ENCODE measurements at regions not wholly inside any gene's neighbourhood (a gene's known extent, or its start where the extent isn't known, plus 50 kb on each side); places are given as distances from the start of the nearest gene placed in this dataset.
A peak's percentile ranks its signal among the peaks of the same experiment; 100 is the strongest.
"Not testable (repeated sequence)": the region's sequence is repeated elsewhere in the genome, so short reads cannot be mapped to it uniquely, and the experiment has no call there.

- not testable (repeated sequence) for H3K4me3 Mint-ChIP-seq; H3K4me1 Mint-ChIP-seq (ENCODE audit: low read depth in 2 of 2); H3K27ac Mint-ChIP-seq; DNase-seq (ENCODE audit: low spot score); ATAC-seq; H3K27me3 Mint-ChIP-seq
- peaks cover 13% of the 10 kb centered on the region for H3K36me3 Mint-ChIP-seq
- peaks cover 15% of the 10 kb centered on the region for H3K9me3 Mint-ChIP-seq
These were observed 1697.1 kb upstream of the C9orf72 start for GRCh38 chr9:29270400-29270799.

- Mint-ChIP-seq H3K27ac (no peak overlapping the region), H3K4me1 (ENCODE audit: low read depth in 2 of 2) (no peaks in the 10 kb centered on the region), H3K27me3 (no peaks in the 10 kb centered on the region), H3K4me3 (no peak overlapping the region), H3K9me3 (peaks cover 15% of the 10 kb centered on the region), H3K36me3 (no peaks in the 10 kb centered on the region)
- DNase-seq (ENCODE audit: low spot score) (no peak), ATAC-seq (no peak)
These were observed 1708.8 kb upstream of the C9orf72 start for GRCh38 chr9:29282121-29282520.

GRCh38 chr9:29285818-29286217 is 1712.5 kb upstream of the C9orf72 start:
- Mint-ChIP-seq H3K27ac (peak overlapping the region in 1 of 2 donors; percentile 14), H3K9me3 (peaks cover 14% of the 10 kb centered on the region), H3K27me3 (no peaks in the 10 kb centered on the region), H3K36me3 (peaks cover 5% of the 10 kb centered on the region), H3K4me1 (ENCODE audit: low read depth in 2 of 2) (peaks cover 3 to 7% of the 10 kb centered on the region in 2 donors), H3K4me3 (no peak overlapping the region)
- no peak for DNase-seq (ENCODE audit: low spot score)
- ATAC-seq: no peak

- Mint-ChIP-seq H3K4me3 (no peak overlapping the region), H3K27ac (no peak overlapping the region), H3K4me1 (ENCODE audit: low read depth in 2 of 2) (peaks cover 7% of the 10 kb centered on the region in 2 donors), H3K27me3 (no peaks in the 10 kb centered on the region), H3K36me3 (peaks cover 12% of the 10 kb centered on the region), H3K9me3 (peaks cover 14% of the 10 kb centered on the region)
- ATAC-seq (no peak), DNase-seq (ENCODE audit: low spot score) (no peak)
These were observed 1716.1 kb upstream of the C9orf72 start for GRCh38 chr9:29289365-29289764.

GRCh38 chr9:29290516-29290915 is 1717.2 kb upstream of the C9orf72 start:
- Mint-ChIP-seq H3K4me3 (no peak overlapping the region), H3K36me3 (peaks cover 12% of the 10 kb centered on the region), H3K27ac (peak overlapping the region in 1 of 2 donors; percentile 16), H3K27me3 (no peaks in the 10 kb centered on the region), H3K9me3 (peaks cover 14% of the 10 kb centered on the region), H3K4me1 (ENCODE audit: low read depth in 2 of 2) (peaks cover 7% of the 10 kb centered on the region in 2 donors)
- no peak for DNase-seq (ENCODE audit: low spot score)
- no peak for ATAC-seq

GRCh38 chr9:29297592-29297991 is 1724.3 kb upstream of the C9orf72 start:
- Mint-ChIP-seq H3K4me3 (peak overlapping the region; percentile 30), H3K36me3 (peaks cover 10% of the 10 kb centered on the region), H3K9me3 (peaks cover 6% of the 10 kb centered on the region), H3K27ac (peak overlapping the region; percentile 50 to 86), H3K4me1 (ENCODE audit: low read depth in 2 of 2) (peaks cover 0 to 3% of the 10 kb centered on the region in 2 donors), H3K27me3 (no peaks in the 10 kb centered on the region)
- DNase-seq (ENCODE audit: low spot score) (no peak), ATAC-seq (peak in 1 of 2 donors; percentile 62)

- no peak for ATAC-seq
- H3K4me3 Mint-ChIP-seq: no peak overlapping the region
- no peak for DNase-seq (ENCODE audit: low spot score)
- H3K36me3 Mint-ChIP-seq: peaks cover 6% of the 10 kb centered on the region
- no peaks in the 10 kb centered on the region for H3K27me3 Mint-ChIP-seq
- H3K4me1 Mint-ChIP-seq (ENCODE audit: low read depth in 2 of 2): peaks cover 0 to 4% of the 10 kb centered on the region in 2 donors
- H3K9me3 Mint-ChIP-seq: no peaks in the 10 kb centered on the region
- H3K27ac Mint-ChIP-seq: no peak overlapping the region
These were observed 1737.9 kb upstream of the C9orf72 start for GRCh38 chr9:29311221-29311620.

GRCh38 chr9:29312327-29312726 is 1739.0 kb upstream of the C9orf72 start:
- H3K9me3 Mint-ChIP-seq: no peaks in the 10 kb centered on the region
- no peak overlapping the region for H3K27ac Mint-ChIP-seq
- no peaks in the 10 kb centered on the region for H3K27me3 Mint-ChIP-seq
- no peak for DNase-seq (ENCODE audit: low spot score)
- ATAC-seq: no peak
- H3K4me1 Mint-ChIP-seq (ENCODE audit: low read depth in 2 of 2): peaks cover 0 to 2% of the 10 kb centered on the region in 2 donors
- H3K4me3 Mint-ChIP-seq: no peak overlapping the region
- H3K36me3 Mint-ChIP-seq: peaks cover 6% of the 10 kb centered on the region

GRCh38 chr9:29319736-29320513 is 1746.6 kb upstream of the C9orf72 start:
- peaks cover 9 to 10% of the 10 kb centered on the region in 2 donors for H3K4me1 Mint-ChIP-seq (ENCODE audit: low read depth in 2 of 2)
- H3K27me3 Mint-ChIP-seq: no peaks in the 10 kb centered on the region
- DNase-seq (ENCODE audit: low spot score) (no peak), ATAC-seq (peak; percentile 77 to 88)
- H3K27ac Mint-ChIP-seq: peak overlapping the region; percentile 78 to 94
- H3K4me3 Mint-ChIP-seq: peak overlapping the region; percentile 37
- no peaks in the 10 kb centered on the region for H3K36me3 Mint-ChIP-seq
- no peaks in the 10 kb centered on the region for H3K9me3 Mint-ChIP-seq

- Mint-ChIP-seq H3K27me3 (no peaks in the 10 kb centered on the region), H3K9me3 (no peaks in the 10 kb centered on the region), H3K36me3 (no peaks in the 10 kb centered on the region), H3K27ac (peak overlapping the region; percentile 68 to 94), H3K4me1 (ENCODE audit: low read depth in 2 of 2) (peaks cover 10 to 11% of the 10 kb centered on the region in 2 donors), H3K4me3 (peak overlapping the region; percentile 16)
- peak; percentile 48 to 83 for ATAC-seq
- no peak for DNase-seq (ENCODE audit: low spot score)
These were observed 1749.0 kb upstream of the C9orf72 start for GRCh38 chr9:29322240-29322639.

GRCh38 chr9:29325894-29326293 is 1752.6 kb upstream of the C9orf72 start:
- ATAC-seq (no peak), DNase-seq (ENCODE audit: low spot score) (no peak)
- Mint-ChIP-seq H3K36me3 (no peaks in the 10 kb centered on the region), H3K9me3 (peaks cover 3% of the 10 kb centered on the region), H3K4me1 (ENCODE audit: low read depth in 2 of 2) (peaks cover 10 to 11% of the 10 kb centered on the region in 2 donors), H3K27me3 (no peaks in the 10 kb centered on the region), H3K27ac (peak overlapping the region; percentile 68 to 94), H3K4me3 (no peak overlapping the region)

- H3K36me3 Mint-ChIP-seq: no peaks in the 10 kb centered on the region
- peaks cover 3% of the 10 kb centered on the region for H3K9me3 Mint-ChIP-seq
- H3K27me3 Mint-ChIP-seq: no peaks in the 10 kb centered on the region
- no peak overlapping the region for H3K4me3 Mint-ChIP-seq
- DNase-seq (ENCODE audit: low spot score) (no peak), ATAC-seq (no peak)
- H3K27ac Mint-ChIP-seq: no peak overlapping the region
- H3K4me1 Mint-ChIP-seq (ENCODE audit: low read depth in 2 of 2): no peaks in the 10 kb centered on the region
These were observed 1759.5 kb upstream of the C9orf72 start for GRCh38 chr9:29332789-29333188.

GRCh38 chr9:29336281-29336680 is 1763.0 kb upstream of the C9orf72 start:
- no peak overlapping the region for H3K27ac Mint-ChIP-seq
- DNase-seq (ENCODE audit: low spot score) (no peak), ATAC-seq (no peak)
- H3K4me1 Mint-ChIP-seq (ENCODE audit: low read depth in 2 of 2): no peaks in the 10 kb centered on the region
- H3K36me3 Mint-ChIP-seq: no peaks in the 10 kb centered on the region
- H3K27me3 Mint-ChIP-seq: no peaks in the 10 kb centered on the region
- no peak overlapping the region for H3K4me3 Mint-ChIP-seq
- H3K9me3 Mint-ChIP-seq: no peaks in the 10 kb centered on the region

GRCh38 chr9:29339387-29339786 is 1766.1 kb upstream of the C9orf72 start:
- H3K27me3 Mint-ChIP-seq: no peaks in the 10 kb centered on the region
- H3K27ac Mint-ChIP-seq: peak overlapping the region in 1 of 2 donors; percentile 40
- no peaks in the 10 kb centered on the region for H3K4me1 Mint-ChIP-seq (ENCODE audit: low read depth in 2 of 2)
- no peaks in the 10 kb centered on the region for H3K36me3 Mint-ChIP-seq
- H3K9me3 Mint-ChIP-seq: peaks cover 8% of the 10 kb centered on the region
- no peak for DNase-seq (ENCODE audit: low spot score)
- no peak for ATAC-seq
- no peak overlapping the region for H3K4me3 Mint-ChIP-seq

Measured in natural killer cell treated with Interleukin-12 subunit alpha and Interleukin-12 subunit beta and Interleukin-15 and Interleukin-18, amount 100 ng/mL, for 72 hours (primary cell).